Gastrocnemius medialis (tissue), 4 donors: ENCODE measurements at regions not wholly inside any gene's neighbourhood (a gene's known extent, or its start where the extent isn't known, plus 50 kb on each side); places are given as distances from the start of the nearest gene placed in this dataset.

Source experiments
- ATAC-seq, 2 donors: fragments of 150-250 bp; one replicate each; pipeline ENCODE4 v1.9.1; 2016
- DNase-seq, 2 donors: peaks; one replicate each; pipeline ENCODE4 v3.0.0-alpha.2; 2019
- H3K27ac ChIP-seq, 4 donors: fragments of 200-600 bp; sonication (generic); 1 replicate in 1 of 4; 2 replicates in 3 of 4; pipeline ENCODE4 v1.5.1; 2016 to 2018; ENCODE audit warnings: mild to moderate bottlenecking in 2 of 4, moderate library complexity in 1 of 4
- H3K27me3 ChIP-seq, 3 donors: fragments of 200-600 bp; sonication (generic) in 2 of 3; 1 replicate in 1 of 3; 2 replicates in 2 of 3; pipeline versions ENCODE4 v1.5.1 to v1.6.0; 2016 to 2019; ENCODE audit warnings: mild to moderate bottlenecking in 1 of 3, moderate library complexity in 1 of 3
- H3K36me3 ChIP-seq, 2 donors: fragments of 200-600 bp; sonication (generic) in 1 of 2; one replicate each; pipeline ENCODE4 v1.5.1; 2017 to 2018
- H3K4me1 ChIP-seq, 2 donors: fragments of 200-600 bp; sonication (generic) in 1 of 2; one replicate each; pipeline ENCODE4 v1.5.1; 2016 to 2017; ENCODE audit warnings: mild to moderate bottlenecking in 2 of 2
- H3K4me3 ChIP-seq, 4 donors: fragments of 200-600 bp; sonication (generic) in 3 of 4; 1 replicate in 1 of 4; 2 replicates in 3 of 4; pipeline ENCODE4 v1.5.1; 2016 to 2019; ENCODE audit warnings: mild to moderate bottlenecking in 2 of 4
- H3K9me3 ChIP-seq, 3 donors: fragments of 200-600 bp; sonication (generic) in 2 of 3; 1 replicate in 1 of 3; 2 replicates in 2 of 3; pipeline ENCODE4 v1.5.1; 2016 to 2019
- CTCF ChIP-seq, 5 experiments: fragments of 450-650 bp in 3 of 5; fragments of 200-600 bp in 2 of 5; sonication (generic) in 2 of 5; IDR thresholded peaks in 4 of 5; conservative IDR thresholded peaks in 1 of 5; 1 replicate in 4 of 5; 2 replicates in 1 of 5; pipeline ENCODE4 v1.5.1; 2016 to 2019; ENCODE audit warnings: antibody characterized with exemption in 5 of 5, mild to moderate bottlenecking in 3 of 5, moderate library complexity in 3 of 5
- POLR2A ChIP-seq, 2 donors: fragments of 450-650 bp; IDR thresholded peaks; one replicate each; pipeline ENCODE4 v1.6.1; 2017; ENCODE audit warnings: antibody characterized with exemption in 2 of 2, mild to moderate bottlenecking in 2 of 2, moderate library complexity in 2 of 2
- in situ Hi-C, 4 donors: fragments of 200-750 bp; cut with MboI; loops; one replicate each; pipeline versions ENCODE4 v1.15.0 to v1.8.0; 2017; ENCODE audit warnings: low sequenced_read_pairs in 4 of 4
- intact Hi-C: fragments of 100-400 bp; cut with DNase I; formaldehyde crosslinking; loops from one replicate; pipeline ENCODE4 v1.15.1; 2023; ENCODE audit warnings: low total_unique reads

- intact Hi-C loops = no loop called here
- no peak overlapping the region for H3K27ac ChIP-seq
- TF ChIP-seq POLR2A (IDR thresholded peaks at IDR 0.05) (no peak), CTCF (IDR thresholded peaks at IDR 0.05 in 4 of 5, conservative IDR thresholded peaks at IDR 0.05 in 1 of 5) (no peak)
- ATAC-seq = no peak
- no peaks in the 10 kb centered on the region for H3K27me3 ChIP-seq
- in situ Hi-C loops = no loop called here
- H3K4me3 ChIP-seq = no peak overlapping the region
- H3K9me3 ChIP-seq = no peaks in the 10 kb centered on the region
- no peaks in the 10 kb centered on the region for H3K4me1 ChIP-seq
- no peak for DNase-seq
- H3K36me3 ChIP-seq = no peaks in the 10 kb centered on the region
These were observed 691.5 kb upstream of the HTR2C start for GRCh38 chrX:113892401-113892800.

DNA sequence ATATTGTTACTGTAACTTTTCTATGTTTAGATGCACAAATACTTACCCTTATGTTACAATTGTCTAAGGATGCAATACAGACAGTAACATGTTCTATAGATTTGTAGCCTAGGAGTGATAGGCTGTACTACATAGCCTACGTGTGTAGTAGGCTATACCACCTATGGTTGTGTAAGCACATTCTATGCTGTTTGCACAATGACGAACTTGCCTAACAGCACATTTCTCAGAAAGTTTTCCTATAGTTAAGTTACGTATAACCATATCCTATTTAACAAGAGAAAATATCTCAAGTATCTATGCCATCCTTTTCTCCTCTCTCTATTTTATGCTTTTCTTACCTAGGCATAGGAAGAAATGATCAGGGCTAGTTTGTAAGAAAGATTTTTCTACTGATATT lies 710.8 kb upstream of the HTR2C start:
- intact Hi-C loops (no loop called here), in situ Hi-C loops (no loop called here)
- H3K4me1 ChIP-seq = no peaks in the 10 kb centered on the region
- no peak for DNase-seq
- H3K27ac ChIP-seq = no peak overlapping the region
- no peak overlapping the region for H3K4me3 ChIP-seq
- no peaks in the 10 kb centered on the region for H3K9me3 ChIP-seq
- no peaks in the 10 kb centered on the region for H3K27me3 ChIP-seq
- TF ChIP-seq POLR2A (IDR thresholded peaks at IDR 0.05) (no peak), CTCF (IDR thresholded peaks at IDR 0.05 in 4 of 5, conservative IDR thresholded peaks at IDR 0.05 in 1 of 5) (no peak)
- H3K36me3 ChIP-seq = no peaks in the 10 kb centered on the region
- no peak for ATAC-seq

GRCh38 chrX:113868711-113869110 lies 715.2 kb upstream of the HTR2C start:
- intact Hi-C loops (no loop called here), in situ Hi-C loops (no loop called here)
- Histone ChIP-seq H3K4me3 (no peak overlapping the region), H3K4me1 (no peaks in the 10 kb centered on the region), H3K9me3 (no peaks in the 10 kb centered on the region), H3K27me3 (no peaks in the 10 kb centered on the region), H3K27ac (no peak overlapping the region), H3K36me3 (no peaks in the 10 kb centered on the region)
- TF ChIP-seq CTCF (IDR thresholded peaks at IDR 0.05 in 4 of 5, conservative IDR thresholded peaks at IDR 0.05 in 1 of 5) (no peak), POLR2A (IDR thresholded peaks at IDR 0.05) (no peak)
- ATAC-seq = no peak
- no peak for DNase-seq

GRCh38 chrX:113868177-113868576 lies 715.7 kb upstream of the HTR2C start:
- no peak overlapping the region for H3K27ac ChIP-seq
- intact Hi-C loops = no loop called here
- TF ChIP-seq CTCF (IDR thresholded peaks at IDR 0.05 in 4 of 5, conservative IDR thresholded peaks at IDR 0.05 in 1 of 5) (no peak), POLR2A (IDR thresholded peaks at IDR 0.05) (no peak)
- no peaks in the 10 kb centered on the region for H3K9me3 ChIP-seq
- no peaks in the 10 kb centered on the region for H3K36me3 ChIP-seq
- in situ Hi-C loops = no loop called here
- ATAC-seq = no peak
- DNase-seq = no peak
- no peak overlapping the region for H3K4me3 ChIP-seq
- no peaks in the 10 kb centered on the region for H3K27me3 ChIP-seq
- H3K4me1 ChIP-seq = no peaks in the 10 kb centered on the region

DNA sequence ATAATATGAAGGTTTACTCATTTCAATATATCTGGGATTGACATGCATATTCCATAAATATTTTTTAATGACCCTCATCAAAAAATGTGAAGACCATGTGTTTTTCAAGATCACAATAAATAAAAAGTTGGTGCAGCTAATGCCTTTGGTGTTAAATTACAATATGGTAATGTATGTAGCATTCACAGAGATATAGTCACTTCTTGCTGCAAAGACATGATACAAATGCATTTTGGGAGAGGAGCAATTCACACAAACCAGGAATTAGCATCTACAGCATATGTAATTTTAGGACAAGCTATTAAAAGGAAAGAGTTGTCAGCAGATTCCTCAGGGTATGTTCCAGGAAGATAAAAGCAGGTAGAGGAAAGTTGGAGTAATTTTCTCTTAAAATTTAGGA lies 734.5 kb upstream of the HTR2C start:
- no peak for TF ChIP-seq POLR2A (IDR thresholded peaks at IDR 0.05)
- TF ChIP-seq CTCF (IDR thresholded peaks at IDR 0.05 in 4 of 5, conservative IDR thresholded peaks at IDR 0.05 in 1 of 5) = no peak
- Histone ChIP-seq H3K4me1 (no peaks in the 10 kb centered on the region), H3K27me3 (no peaks in the 10 kb centered on the region), H3K27ac (no peak overlapping the region), H3K4me3 (no peak overlapping the region), H3K36me3 (no peaks in the 10 kb centered on the region), H3K9me3 (no peaks in the 10 kb centered on the region)
- ATAC-seq = no peak
- intact Hi-C loops (no loop called here), in situ Hi-C loops (no loop called here)
- DNase-seq = no peak
